Gastroesophageal sphincter (tissue), 3 donors: ENCODE measurements at regions not wholly inside any gene's neighbourhood (a gene's known extent, or its start where the extent isn't known, plus 50 kb on each side); places are given as distances from the start of the nearest gene placed in this dataset.

Experiments used
- CTCF ChIP-seq, 4 experiments: fragments of 200-600 bp in 2 of 4; fragments of 450-650 bp in 2 of 4; sonication (generic) in 1 of 4; IDR thresholded peaks; one replicate each; pipeline ENCODE4 v1.5.1; 2017 to 2019; ENCODE audit warnings: antibody characterized with exemption in 4 of 4, mild to moderate bottlenecking in 2 of 4, moderate library complexity in 2 of 4
- EP300 ChIP-seq: sonication (generic); formaldehyde crosslinking; IDR thresholded peaks from one replicate; pipeline ENCODE4 v1.6.1; 2017; ENCODE audit warnings: antibody characterized with exemption, mild to moderate bottlenecking
- POLR2A ChIP-seq, 2 donors: fragments of 450-650 bp; IDR thresholded peaks; one replicate each; pipeline ENCODE4 v1.6.1; 2017; ENCODE audit warnings: antibody characterized with exemption in 2 of 2, mild to moderate bottlenecking in 2 of 2, moderate library complexity in 1 of 2

DNA sequence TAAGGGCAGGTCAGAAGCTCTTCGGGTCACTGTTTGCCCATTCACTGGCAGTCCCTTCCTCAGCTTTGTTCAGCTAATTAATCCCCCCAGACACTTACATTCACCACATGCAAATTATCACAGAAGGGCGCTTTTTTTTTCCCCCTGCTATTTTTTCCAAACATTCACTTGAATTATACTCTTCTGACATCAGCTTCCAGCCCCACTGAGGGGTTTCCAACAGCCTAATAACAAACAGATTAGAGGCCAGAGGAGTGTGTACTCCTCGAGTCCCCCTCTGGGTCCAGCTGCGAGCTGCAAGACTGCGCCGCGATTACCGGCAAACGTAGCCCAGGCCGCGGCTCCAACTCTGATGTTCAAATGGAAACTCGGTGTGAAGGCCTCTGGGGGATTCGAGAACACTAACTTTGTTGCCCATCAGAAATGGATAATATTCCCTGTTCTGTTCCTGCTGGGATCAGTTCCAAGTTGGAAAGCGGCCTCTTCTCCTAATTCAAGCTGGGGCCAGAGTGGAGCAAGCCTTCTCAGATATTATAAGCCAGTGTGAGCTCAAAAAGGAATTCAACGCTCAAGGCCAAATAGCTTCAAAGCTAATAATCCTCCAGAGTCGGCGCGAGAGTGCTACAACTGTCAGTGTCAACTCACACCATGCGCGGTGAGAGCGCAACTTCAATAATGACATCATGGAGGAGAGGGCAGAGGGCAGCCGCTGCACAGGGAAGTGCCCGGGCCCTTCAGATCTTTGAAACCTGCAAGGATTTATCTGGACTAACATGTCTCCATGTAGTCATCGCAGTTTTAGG is 560.8 kb downstream of the BNC2 start:
- TF ChIP-seq CTCF (IDR thresholded peaks at IDR 0.05) (no peak), EP300 (no peak), POLR2A (IDR thresholded peaks at IDR 0.05) (no peak)
